Sigmoid colon (tissue), 4 donors: ENCODE measurements at regions not wholly inside any gene's neighbourhood (a gene's known extent, or its start where the extent isn't known, plus 50 kb on each side); places are given as distances from the start of the nearest gene placed in this dataset.
"Not testable (repeated sequence)": the region's sequence is repeated elsewhere in the genome, so short reads cannot be mapped to it uniquely, and the experiment has no call there.

Experiments used
- EP300 ChIP-seq, 4 donors: sonication (generic); formaldehyde crosslinking; IDR thresholded peaks; one replicate each; pipeline ENCODE4 v1.6.1; 2017; ENCODE audit warnings: antibody characterized with exemption in 4 of 4
- POLR2A ChIP-seq, 2 donors: fragments of 450-650 bp; IDR thresholded peaks; one replicate each; pipeline ENCODE4 v1.6.1; 2016; ENCODE audit warnings: antibody characterized with exemption in 2 of 2, mild to moderate bottlenecking in 2 of 2, moderate library complexity in 2 of 2
- POLR2AphosphoS5 ChIP-seq, 4 donors: sonication (generic); formaldehyde crosslinking; IDR thresholded peaks; one replicate each; pipeline ENCODE4 v1.6.1; 2017; ENCODE audit warnings: antibody characterized with exemption in 4 of 4
- TF ChIP-seq, protein P1 (sequence below), 4 experiments: fragments of 450-650 bp in 3 of 4; fragments of 200-600 bp in 1 of 4; IDR thresholded peaks; one replicate each; pipeline ENCODE4 v1.5.1; 2016 to 2019; ENCODE audit warnings: antibody characterized with exemption in 4 of 4, mild to moderate bottlenecking in 3 of 4, moderate library complexity in 2 of 4

GRCh38 chr9:63787454-63787853 is 1497.6 kb downstream of the FOXD4L5 start:
- TF ChIP-seq, protein P1, sequence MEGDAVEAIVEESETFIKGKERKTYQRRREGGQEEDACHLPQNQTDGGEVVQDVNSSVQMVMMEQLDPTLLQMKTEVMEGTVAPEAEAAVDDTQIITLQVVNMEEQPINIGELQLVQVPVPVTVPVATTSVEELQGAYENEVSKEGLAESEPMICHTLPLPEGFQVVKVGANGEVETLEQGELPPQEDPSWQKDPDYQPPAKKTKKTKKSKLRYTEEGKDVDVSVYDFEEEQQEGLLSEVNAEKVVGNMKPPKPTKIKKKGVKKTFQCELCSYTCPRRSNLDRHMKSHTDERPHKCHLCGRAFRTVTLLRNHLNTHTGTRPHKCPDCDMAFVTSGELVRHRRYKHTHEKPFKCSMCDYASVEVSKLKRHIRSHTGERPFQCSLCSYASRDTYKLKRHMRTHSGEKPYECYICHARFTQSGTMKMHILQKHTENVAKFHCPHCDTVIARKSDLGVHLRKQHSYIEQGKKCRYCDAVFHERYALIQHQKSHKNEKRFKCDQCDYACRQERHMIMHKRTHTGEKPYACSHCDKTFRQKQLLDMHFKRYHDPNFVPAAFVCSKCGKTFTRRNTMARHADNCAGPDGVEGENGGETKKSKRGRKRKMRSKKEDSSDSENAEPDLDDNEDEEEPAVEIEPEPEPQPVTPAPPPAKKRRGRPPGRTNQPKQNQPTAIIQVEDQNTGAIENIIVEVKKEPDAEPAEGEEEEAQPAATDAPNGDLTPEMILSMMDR (IDR thresholded peaks at IDR 0.05): not testable (repeated sequence)
- TF ChIP-seq POLR2AphosphoS5, POLR2A, EP300 (IDR thresholded peaks at IDR 0.05): not testable (repeated sequence)
